GM12878 (cell line): ENCODE measurements at regions not wholly inside any gene's neighbourhood (a gene's known extent, or its start where the extent isn't known, plus 50 kb on each side); places are given as distances from the start of the nearest gene placed in this dataset.
A peak's percentile ranks its signal among the peaks of the same experiment; 100 is the strongest.

Experiments used
- ATF7 ChIP-seq: fragments of 450-650 bp; IDR thresholded peaks from 2 replicates; pipeline ENCODE4 v1.6.1; 2016; ENCODE audit warnings: low read depth, mild to moderate bottlenecking
- CHD2 ChIP-seq: IDR thresholded peaks from 2 replicates; pipeline ENCODE4 v1.6.1; 2011; ENCODE audit warnings: low read depth, low read length, improper control_type of control experiment, borderline replicate concordance
- CREB1 ChIP-seq: IDR thresholded peaks from 2 replicates; pipeline ENCODE4 v1.6.1; 2012; ENCODE audit warnings: low read depth, mild to moderate bottlenecking, inconsistent platforms
- CTCF ChIP-seq, 3 experiments: IDR thresholded peaks in 2 of 3; conservative IDR thresholded peaks in 1 of 3; 2 replicates each; pipeline ENCODE4 v1.5.1; 2011; ENCODE audit warnings: low read depth in 3 of 3, low read length in 3 of 3, mild to moderate bottlenecking in 3 of 3, control low read depth in 2 of 3, moderate library complexity in 2 of 3, inconsistent platforms in 1 of 3, mixed read lengths in 1 of 3; ENCODE audit not compliant: control insufficient read depth in 2 of 3, insufficient read depth in 1 of 3; ENCODE audit errors: extremely low read depth in 1 of 3
- EP300 ChIP-seq, 2 experiments: fragments of 150-350 bp in 1 of 2; IDR thresholded peaks; 2 replicates each; pipeline ENCODE4 v1.6.1; 2011 to 2012; ENCODE audit warnings: low read depth in 2 of 2, low read length in 2 of 2, borderline replicate concordance in 1 of 2, improper control_type of control experiment in 1 of 2, inconsistent platforms in 1 of 2; ENCODE audit not compliant: control insufficient read depth in 1 of 2
- GATAD2B ChIP-seq: fragments of 450-650 bp; conservative IDR thresholded peaks from 2 replicates; pipeline ENCODE4 v1.6.1; 2017; ENCODE audit warnings: low read depth, mild to moderate bottlenecking, moderate library complexity
- NFIC ChIP-seq: IDR thresholded peaks from 2 replicates; pipeline ENCODE4 v1.6.1; 2012; ENCODE audit warnings: low read depth, mild to moderate bottlenecking, inconsistent platforms, low read length, moderate library complexity
- POLR2A ChIP-seq: IDR thresholded peaks from 2 replicates; pipeline ENCODE4 v1.6.1; 2011; ENCODE audit warnings: low read depth, mild to moderate bottlenecking, low read length
- REST ChIP-seq: IDR thresholded peaks from 2 replicates; pipeline ENCODE4 v1.6.1; 2012; ENCODE audit warnings: mild to moderate bottlenecking, low read depth, low read length
- SREBF2 ChIP-seq: IDR thresholded peaks from 2 replicates; pipeline ENCODE4 v1.6.1; 2012; ENCODE audit warnings: mild to moderate bottlenecking, low read length
- USF2 ChIP-seq: IDR thresholded peaks from 2 replicates; pipeline ENCODE4 v1.6.1; 2011; ENCODE audit warnings: low read depth, low read length, improper control_type of control experiment, borderline replicate concordance
- YY1 ChIP-seq: IDR thresholded peaks from 2 replicates; pipeline ENCODE4 v1.6.1; 2011; ENCODE audit warnings: low read depth, mild to moderate bottlenecking, low read length
- ZBTB33 ChIP-seq: fragments of 450-650 bp; IDR thresholded peaks from 2 replicates; pipeline ENCODE4 v1.6.1; 2017; ENCODE audit warnings: mild to moderate bottlenecking

- TF ChIP-seq ATF7 (0 out of 2 replicates have a peak, but pooled peaks have one; percentile 23), ZBTB33 (no peak), POLR2A (no peak), GATAD2B (no peak), NFIC (no peak), SREBF2 (no peak), USF2 (no peak), CREB1 (no peak), CHD2 (no peak), REST (no peak), EP300 (IDR thresholded peaks at IDR 0.05; ENCODE audit: borderline replicate concordance in 1 of 2, control insufficient read depth in 1 of 2, low read depth in 2 of 2, low read length in 2 of 2) (no peak), CTCF (IDR thresholded peaks at IDR 0.05 in 2 of 3, conservative IDR thresholded peaks at IDR 0.05 in 1 of 3; ENCODE audit: control insufficient read depth in 2 of 3, extremely low read depth in 1 of 3, insufficient read depth in 1 of 3, low read depth in 3 of 3, low read length in 3 of 3) (no peak), YY1 (no peak)
Observed at GRCh38 chr3:167100200-167100599, 279.9 kb downstream of the ZBBX start.
